HEK293 (cell line): ENCODE measurements at regions not wholly inside any gene's neighbourhood (a gene's known extent, or its start where the extent isn't known, plus 50 kb on each side); places are given as distances from the start of the nearest gene placed in this dataset.

Source experiments
- CTCF ChIA-PET: fragments of 350-600 bp; formaldehyde crosslinking; extraction: SDS; loops from one replicate; lab custom pipeline; 2021; ENCODE audit warnings: antibody characterized with exemption; lab: Yijun Ruan, JAX
- POLR2A ChIA-PET: fragments of 300-600 bp; formaldehyde crosslinking; extraction: SDS; loops from one replicate; lab custom pipeline; 2020; ENCODE audit warnings: antibody characterized with exemption, inconsistent platforms; lab: Yijun Ruan, JAX
- H3K27ac ChIP-seq: fragments of 200-500 bp; sonication (Bioruptor generic); 2 replicates; pipeline ENCODE4 v1.5.1; 2014; ENCODE audit warnings: low read depth, low read length, control low read depth, inconsistent platforms; ENCODE audit errors: extremely low read depth
- H3K36me3 ChIP-seq, 2 experiments: fragments of 200-500 bp in 1 of 2; sonication (Bioruptor generic) in 1 of 2; 1 replicate in 1 of 2; 2 replicates in 1 of 2; pipeline ENCODE4 v1.5.1; 2014 to 2017; ENCODE audit warnings: inconsistent platforms in 2 of 2, low read length in 2 of 2; ENCODE audit not compliant: control insufficient read depth in 2 of 2, insufficient read depth in 1 of 2
- H3K4me1 ChIP-seq: fragments of 200-500 bp; sonication (Bioruptor generic); 2 replicates; pipeline ENCODE4 v1.5.1; 2014; ENCODE audit warnings: mild to moderate bottlenecking, low read length, inconsistent platforms; ENCODE audit not compliant: control insufficient read depth, insufficient read depth
- H3K4me3 ChIP-seq: 2 replicates; pipeline ENCODE4 v1.5.1; 2011; ENCODE audit warnings: low read depth, mild to moderate bottlenecking, control low read depth, low read length, moderate library complexity
- H3K9me3 ChIP-seq: fragments of 200-500 bp; sonication (Bioruptor generic); 2 replicates; pipeline ENCODE4 v1.5.1; 2014; ENCODE audit warnings: low read depth, low read length, inconsistent platforms; ENCODE audit not compliant: control insufficient read depth, insufficient read depth
- FEZF1 ChIP-seq: fragments of 450-650 bp; formaldehyde crosslinking; IDR thresholded peaks from 2 replicates; pipeline ENCODE4 v1.5.1; 2016; ENCODE audit warnings: missing biosample characterization, missing genetic modification characterization
- GFI1B ChIP-seq: fragments of 450-650 bp; formaldehyde crosslinking; IDR thresholded peaks from 2 replicates; pipeline ENCODE4 v1.5.1; 2016; ENCODE audit warnings: missing biosample characterization, missing genetic modification characterization
- HOXA7 ChIP-seq: sonication (generic); formaldehyde crosslinking; IDR thresholded peaks from 2 replicates; pipeline ENCODE4 v1.8.1; 2022; ENCODE audit warnings: missing genetic modification reagents, borderline replicate concordance
- IKZF3 ChIP-seq: fragments of 450-650 bp; IDR thresholded peaks from 2 replicates; pipeline ENCODE4 v1.5.0; 2018; ENCODE audit warnings: missing biosample characterization, mild to moderate bottlenecking, missing genetic modification characterization, moderate library complexity
- KLF8 ChIP-seq: fragments of 450-650 bp; formaldehyde crosslinking; IDR thresholded peaks from 2 replicates; pipeline ENCODE4 v1.5.1; 2016; ENCODE audit warnings: missing biosample characterization, missing genetic modification characterization
- PRDM1 ChIP-seq: fragments of 450-650 bp; formaldehyde crosslinking; IDR thresholded peaks from 2 replicates; pipeline ENCODE4; 2016; ENCODE audit warnings: missing biosample characterization, missing genetic modification characterization
- ZBTB21 ChIP-seq: fragments of 450-650 bp; formaldehyde crosslinking; IDR thresholded peaks from 2 replicates; pipeline ENCODE4 v1.5.1; 2017; ENCODE audit warnings: missing biosample characterization, missing genetic modification characterization
- ZBTB48 ChIP-seq: fragments of 450-650 bp; formaldehyde crosslinking; IDR thresholded peaks from 2 replicates; pipeline ENCODE4 v1.5.1; 2016; ENCODE audit warnings: missing biosample characterization, missing genetic modification characterization
- ZFHX2 ChIP-seq: fragments of 450-650 bp; formaldehyde crosslinking; conservative IDR thresholded peaks from 2 replicates; pipeline ENCODE4 v1.5.1; 2016; ENCODE audit warnings: missing biosample characterization, missing genetic modification characterization
- ZFP37 ChIP-seq: fragments of 450-650 bp; formaldehyde crosslinking; IDR thresholded peaks from 2 replicates; pipeline ENCODE4 v1.5.1; 2016; ENCODE audit warnings: missing biosample characterization, missing genetic modification characterization
- ZFP69B ChIP-seq: fragments of 450-650 bp; formaldehyde crosslinking; IDR thresholded peaks from 2 replicates; pipeline ENCODE4 v1.5.1; 2016; ENCODE audit warnings: missing biosample characterization, missing genetic modification characterization
- ZNF175 ChIP-seq: fragments of 450-650 bp; formaldehyde crosslinking; IDR thresholded peaks from 2 replicates; pipeline ENCODE4 v1.5.1; 2016; ENCODE audit warnings: missing biosample characterization, missing genetic modification characterization
- ZNF19 ChIP-seq: fragments of 450-650 bp; formaldehyde crosslinking; IDR thresholded peaks from 2 replicates; pipeline ENCODE4; 2016; ENCODE audit warnings: missing biosample characterization, missing genetic modification characterization, low read depth
- ZNF2 ChIP-seq: fragments of 450-650 bp; formaldehyde crosslinking; IDR thresholded peaks from 2 replicates; pipeline ENCODE4 v1.5.1; 2016; ENCODE audit warnings: missing biosample characterization, missing genetic modification characterization
- ZNF239 ChIP-seq: fragments of 450-650 bp; formaldehyde crosslinking; IDR thresholded peaks from 2 replicates; pipeline ENCODE4 v1.5.1; 2016; ENCODE audit warnings: missing biosample characterization, missing genetic modification characterization
- ZNF26 ChIP-seq: fragments of 450-650 bp; formaldehyde crosslinking; IDR thresholded peaks from 2 replicates; pipeline ENCODE4 v1.5.1; 2016; ENCODE audit warnings: missing biosample characterization, missing genetic modification characterization
- ZNF280D ChIP-seq: fragments of 450-650 bp; formaldehyde crosslinking; IDR thresholded peaks from 2 replicates; pipeline ENCODE4 v1.5.1; 2016; ENCODE audit warnings: missing biosample characterization, missing genetic modification characterization
- ZNF426 ChIP-seq: fragments of 450-650 bp; formaldehyde crosslinking; IDR thresholded peaks from 2 replicates; pipeline ENCODE4 v1.5.1; 2017; ENCODE audit warnings: missing biosample characterization, missing genetic modification characterization, mild to moderate bottlenecking, inconsistent platforms, moderate library complexity
- ZNF501 ChIP-seq: fragments of 450-650 bp; formaldehyde crosslinking; IDR thresholded peaks from 2 replicates; pipeline ENCODE4 v1.5.1; 2016; ENCODE audit warnings: missing biosample characterization, missing genetic modification characterization
- ZNF521 ChIP-seq: fragments of 450-650 bp; formaldehyde crosslinking; IDR thresholded peaks from 2 replicates; pipeline ENCODE4 v1.5.1; 2017; ENCODE audit warnings: missing biosample characterization, mild to moderate bottlenecking, missing genetic modification characterization
- ZNF621 ChIP-seq: fragments of 450-650 bp; formaldehyde crosslinking; IDR thresholded peaks from 2 replicates; pipeline ENCODE4 v1.5.1; 2017; ENCODE audit warnings: missing biosample characterization, missing genetic modification characterization
- ZNF654 ChIP-seq: fragments of 450-650 bp; formaldehyde crosslinking; IDR thresholded peaks from 2 replicates; pipeline ENCODE4 v1.5.1; 2016; ENCODE audit warnings: low read depth, missing biosample characterization, missing genetic modification characterization
- ZNF658 ChIP-seq: fragments of 450-650 bp; formaldehyde crosslinking; IDR thresholded peaks from 2 replicates; pipeline ENCODE4; 2016; ENCODE audit warnings: missing biosample characterization, missing genetic modification characterization
- ZSCAN30 ChIP-seq: fragments of 450-650 bp; IDR thresholded peaks from 2 replicates; pipeline ENCODE4 v1.5.1; 2018; ENCODE audit warnings: missing biosample characterization, mild to moderate bottlenecking, missing genetic modification characterization, moderate library complexity

- no peak overlapping the region for H3K4me3 ChIP-seq
- POLR2A ChIA-PET, result no interaction called here
- CTCF ChIA-PET, result interaction anchor here (0.9 kb wide), 1 partner anchor 770 kb away, joined by 4 read pairs; no protein-coding TSS in a partner anchor
- TF ChIP-seq ZFP37 (tag by site-specific recombination) (no peak), ZNF654 (tag by site-specific recombination) (peak; percentile 39; the same call in 1 of the 2 replicates)
- TF ChIP-seq, all 188 proteins: peak for 1
- Histone ChIP-seq H3K4me1 (no peaks in the 10 kb centered on the region), H3K9me3 (no peaks in the 10 kb centered on the region), H3K36me3 (no peaks in the 10 kb centered on the region), H3K27ac (no peak overlapping the region)
These were observed 122.3 kb upstream of the GPR149 start for GRCh38 chr3:154552338-154552737.

- H3K36me3 ChIP-seq, result no peaks in the 10 kb centered on the region
- POLR2A ChIA-PET, result no interaction called here
- TF ChIP-seq ZBTB48 (tag by site-specific recombination) (no peak), ZNF280D (tag by site-specific recombination) (no peak), ZBTB21 (tag by site-specific recombination) (no peak), ZNF621 (tag by site-specific recombination) (no peak), IKZF3 (tag by site-specific recombination) (no peak), ZNF175 (tag by site-specific recombination) (no peak), ZFHX2 (tag by site-specific recombination) (no peak), KLF8 (tag by site-specific recombination) (no peak), HOXA7 (CRISPR knock-in tag) (no peak), ZNF658 (tag by site-specific recombination) (no peak), ZNF239 (tag by site-specific recombination) (no peak), ZNF19 (tag by site-specific recombination) (no peak), PRDM1 (tag by site-specific recombination) (no peak), ZNF426 (no peak), GFI1B (tag by site-specific recombination) (no peak), ZNF26 (tag by site-specific recombination) (no peak), ZNF521 (tag by site-specific recombination) (no peak), ZFP69B (tag by site-specific recombination) (no peak)
- TF ChIP-seq, all 188 proteins: peak for 0
- no peak overlapping the region for H3K27ac ChIP-seq
- no peaks in the 10 kb centered on the region for H3K4me1 ChIP-seq
- no peak overlapping the region for H3K4me3 ChIP-seq
- CTCF ChIA-PET, result no interaction called here
- H3K9me3 ChIP-seq, result no peaks in the 10 kb centered on the region
These were observed 119.4 kb upstream of the GPR149 start for GRCh38 chr3:154549391-154549790.

GRCh38 chr3:154548341-154548740 is 118.4 kb upstream of the GPR149 start:
- H3K36me3 ChIP-seq, result no peaks in the 10 kb centered on the region
- H3K27ac ChIP-seq, result no peak overlapping the region
- no peaks in the 10 kb centered on the region for H3K9me3 ChIP-seq
- TF ChIP-seq ZNF658 (tag by site-specific recombination) (no peak), ZNF2 (no peak), ZNF501 (tag by site-specific recombination) (no peak), FEZF1 (no peak), ZSCAN30 (no peak)
- no peaks in the 10 kb centered on the region for H3K4me1 ChIP-seq
- no peak overlapping the region for H3K4me3 ChIP-seq
- CTCF ChIA-PET, result no interaction called here
- POLR2A ChIA-PET, result no interaction called here
